Activated CD8-positive, alpha-beta memory T cell treated with anti-CD3 and anti-CD28 coated beads, Interleukin-2, amount 50 U/mL, for 1 hour (primary cell): ENCODE measurements at regions not wholly inside any gene's neighbourhood (a gene's known extent, or its start where the extent isn't known, plus 50 kb on each side); places are given as distances from the start of the nearest gene placed in this dataset.
"Not testable (repeated sequence)": the region's sequence is repeated elsewhere in the genome, so short reads cannot be mapped to it uniquely, and the experiment has no call there.

Experiments
- DNase-seq: peaks from one replicate; pipeline ENCODE4 v3.0.0-alpha.2; 2020; ENCODE audit errors: extremely low read depth

- no peak for DNase-seq
These were observed 239.1 kb downstream of the THBS2 start for GRCh38 chr6:169014211-169015197.

DNA sequence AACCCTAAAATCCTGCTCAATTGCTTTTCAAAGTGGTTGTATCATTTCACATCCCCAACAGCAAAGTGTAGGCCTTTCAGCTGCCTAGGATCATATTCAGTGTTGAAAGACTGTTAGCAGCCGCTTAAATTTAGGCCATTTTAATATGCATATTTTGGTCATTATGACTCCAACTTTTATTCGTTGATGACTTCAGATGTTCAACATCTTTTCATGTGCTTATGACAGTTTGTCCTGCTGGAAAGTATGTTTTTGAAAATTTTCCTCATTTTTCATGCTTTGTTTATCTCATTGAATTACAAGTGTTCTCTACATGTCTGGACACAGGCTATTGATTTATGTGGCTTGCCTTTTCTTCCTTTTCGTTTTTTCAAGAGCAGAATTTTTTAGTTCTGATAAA, 244.0 kb downstream of the THBS2 start:
- DNase-seq, result no peak

GRCh38 chr6:169008641-169009257, 244.9 kb downstream of the THBS2 start:
- no peak for DNase-seq

DNA sequence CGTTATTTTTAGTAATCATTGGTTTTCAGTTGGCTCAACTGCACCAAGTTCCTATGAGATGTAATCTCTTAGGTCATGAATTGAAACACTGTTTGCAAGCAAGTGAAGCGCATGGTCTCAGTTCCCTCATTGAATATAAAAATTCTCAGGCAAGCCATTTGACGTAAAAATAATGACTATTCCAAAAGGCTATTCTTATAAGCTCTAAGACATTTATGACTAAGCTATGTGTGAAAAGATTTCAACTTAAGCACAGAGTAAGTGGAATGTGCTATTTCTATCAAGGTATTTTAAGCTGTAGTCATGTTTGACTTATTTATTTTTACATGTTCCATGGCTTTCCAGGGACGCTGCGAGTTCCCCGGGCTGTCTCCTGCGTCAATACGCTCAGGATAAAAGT, 248.5 kb downstream of the THBS2 start:
- no peak for DNase-seq

DNA sequence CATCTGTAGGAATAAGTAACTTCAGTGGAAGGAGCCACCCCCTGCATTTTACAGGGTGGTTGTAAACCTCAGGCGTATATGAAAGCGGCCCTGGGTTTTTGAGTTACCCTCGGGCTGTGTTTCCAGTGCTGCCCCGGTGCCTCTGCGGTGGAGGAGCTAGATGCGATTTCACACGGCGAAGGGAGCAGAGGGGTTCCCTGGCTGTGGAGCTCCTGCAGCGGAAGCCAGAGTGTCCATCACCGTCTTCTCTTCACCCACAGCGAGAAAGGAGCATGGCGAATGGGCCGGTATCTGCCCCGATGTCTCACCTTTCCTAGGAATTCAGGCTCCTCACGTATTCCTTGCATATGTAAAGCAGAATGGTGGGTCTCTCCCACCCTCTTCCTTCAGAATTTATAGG, 253.6 kb downstream of the THBS2 start:
- no peak for DNase-seq

DNA sequence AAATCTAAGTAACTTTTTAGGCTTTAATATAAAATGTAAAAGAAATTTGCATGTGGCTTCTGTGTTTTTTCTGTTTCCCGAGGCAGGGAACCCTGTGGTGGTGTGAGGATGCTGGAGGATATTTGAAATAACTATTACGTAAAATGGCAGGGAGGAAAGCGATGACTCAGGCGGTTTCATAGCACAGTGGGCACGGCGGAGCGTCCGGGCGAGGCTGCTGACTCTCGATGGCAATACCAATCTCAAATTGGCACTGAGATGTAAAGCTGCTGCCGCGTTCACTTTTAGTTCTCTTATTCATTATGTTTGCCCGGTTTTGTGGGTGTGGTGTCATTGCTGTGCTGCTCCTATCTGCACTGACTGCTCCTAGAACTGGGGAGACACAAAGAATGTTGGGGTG, 254.3 kb downstream of the THBS2 start:
- DNase-seq, result no peak

GRCh38 chr6:168996356-168996625, 257.4 kb downstream of the THBS2 start:
- DNase-seq, result no peak

DNA sequence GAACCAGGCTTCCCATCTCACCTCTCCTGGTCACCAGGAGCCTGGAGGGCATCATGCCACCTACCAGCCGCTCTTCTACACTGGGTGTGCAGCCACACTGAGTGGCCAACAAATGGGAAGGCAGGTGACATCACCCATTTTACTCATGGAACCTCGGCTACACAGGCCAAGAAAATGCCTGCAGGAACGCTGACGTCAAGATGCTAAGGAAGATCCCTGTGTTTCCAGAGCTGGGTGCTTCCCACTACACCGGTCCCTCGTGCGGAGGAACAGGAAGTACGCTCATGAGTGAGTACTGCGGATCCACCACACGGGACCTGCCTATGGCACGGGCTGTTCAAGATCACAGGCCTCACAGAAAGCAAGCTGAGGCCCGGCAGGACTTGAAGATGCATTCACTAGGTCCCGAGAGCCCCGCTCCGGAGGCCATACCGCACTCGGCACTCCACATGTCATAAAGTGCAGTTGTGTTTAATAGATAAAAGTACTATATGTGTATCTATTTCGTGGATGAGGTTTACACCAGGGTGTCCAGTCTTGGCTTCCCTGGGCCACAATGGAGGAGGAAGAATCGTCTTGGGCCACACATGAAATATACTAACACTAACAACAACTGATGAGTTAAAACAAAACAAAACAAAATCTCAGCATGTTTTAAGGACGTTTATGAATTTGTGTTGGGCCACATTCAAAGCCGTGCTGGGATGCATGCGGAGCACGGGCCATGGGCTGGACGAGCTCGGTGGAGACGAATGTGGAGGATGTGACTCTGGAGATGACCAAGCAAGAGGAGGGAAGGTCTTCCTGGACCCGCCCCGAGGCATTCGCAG, 257.9 kb downstream of the THBS2 start:
- no peak for DNase-seq

DNA sequence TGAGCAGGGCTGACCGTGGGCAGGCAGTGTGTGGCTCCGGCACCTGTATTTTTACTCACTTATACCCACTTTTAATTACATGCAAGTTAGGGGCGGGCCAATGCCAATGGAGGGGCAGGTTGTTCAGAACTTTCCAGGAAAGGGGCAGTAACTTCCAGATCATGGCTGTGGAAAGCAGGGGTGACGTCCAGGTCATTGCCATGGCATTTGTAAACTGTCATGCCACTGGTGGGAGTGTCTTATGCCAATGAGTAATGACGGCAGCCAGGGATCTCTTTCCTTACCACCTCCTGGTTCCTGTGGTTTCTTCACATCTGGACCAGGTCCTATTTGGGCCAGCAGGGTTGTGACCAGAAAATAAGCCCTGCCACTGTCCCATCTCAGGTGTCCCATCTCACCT, 258.7 kb downstream of the THBS2 start:
- DNase-seq, result no peak

DNA sequence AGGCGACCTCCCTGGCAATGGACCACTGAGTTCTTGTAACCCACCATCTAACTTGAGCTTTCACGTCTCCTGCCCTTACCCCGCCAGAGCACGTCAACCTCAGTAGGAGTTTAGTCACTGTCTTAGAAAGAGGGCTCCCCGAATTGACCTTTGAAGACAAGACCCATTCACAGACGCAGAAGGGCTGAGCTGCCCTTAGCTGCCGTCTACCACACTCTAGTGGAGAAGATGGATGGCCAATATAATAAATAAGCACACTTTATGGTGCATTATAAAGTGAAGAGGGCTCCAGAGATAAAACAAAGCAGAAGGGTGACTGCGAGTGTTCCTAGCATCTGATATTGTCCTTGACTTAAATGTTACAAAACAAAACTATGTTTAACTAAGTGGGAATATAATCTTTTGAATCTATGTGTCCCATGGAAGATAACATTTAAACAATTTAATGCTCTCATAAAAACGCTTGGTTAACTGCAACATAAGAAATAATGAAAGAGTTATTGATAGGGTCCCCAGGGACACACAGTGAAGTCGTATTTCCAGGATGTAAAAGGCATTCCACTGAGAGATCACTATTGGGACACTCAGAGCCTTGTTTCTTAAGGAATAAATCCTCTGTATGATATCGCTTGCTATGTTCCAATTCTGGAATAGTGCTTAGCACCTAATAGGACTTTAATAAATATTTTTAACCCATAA, 261.1 kb downstream of the THBS2 start:
- no peak for DNase-seq

DNA sequence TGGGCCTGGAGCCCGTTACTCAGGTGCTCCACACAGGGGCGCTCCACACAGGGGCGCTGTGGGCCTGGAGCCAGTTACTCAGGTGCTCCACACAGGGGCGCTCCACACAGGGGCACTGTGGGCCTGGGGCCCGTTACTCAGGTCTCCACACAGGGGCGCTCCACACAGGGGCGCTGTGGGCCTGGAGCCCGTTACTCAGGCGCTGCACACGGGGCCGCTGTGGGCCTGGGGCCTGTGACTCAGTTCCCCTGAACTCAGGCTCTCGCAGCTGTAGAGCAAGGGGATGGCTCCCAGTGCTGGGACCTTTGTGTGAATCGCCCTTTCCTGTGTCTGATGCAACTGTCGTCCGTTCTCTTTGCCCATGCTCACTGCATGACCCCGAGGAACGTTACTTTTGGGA, 262.0 kb downstream of the THBS2 start:
- not testable (repeated sequence) for DNase-seq

DNA sequence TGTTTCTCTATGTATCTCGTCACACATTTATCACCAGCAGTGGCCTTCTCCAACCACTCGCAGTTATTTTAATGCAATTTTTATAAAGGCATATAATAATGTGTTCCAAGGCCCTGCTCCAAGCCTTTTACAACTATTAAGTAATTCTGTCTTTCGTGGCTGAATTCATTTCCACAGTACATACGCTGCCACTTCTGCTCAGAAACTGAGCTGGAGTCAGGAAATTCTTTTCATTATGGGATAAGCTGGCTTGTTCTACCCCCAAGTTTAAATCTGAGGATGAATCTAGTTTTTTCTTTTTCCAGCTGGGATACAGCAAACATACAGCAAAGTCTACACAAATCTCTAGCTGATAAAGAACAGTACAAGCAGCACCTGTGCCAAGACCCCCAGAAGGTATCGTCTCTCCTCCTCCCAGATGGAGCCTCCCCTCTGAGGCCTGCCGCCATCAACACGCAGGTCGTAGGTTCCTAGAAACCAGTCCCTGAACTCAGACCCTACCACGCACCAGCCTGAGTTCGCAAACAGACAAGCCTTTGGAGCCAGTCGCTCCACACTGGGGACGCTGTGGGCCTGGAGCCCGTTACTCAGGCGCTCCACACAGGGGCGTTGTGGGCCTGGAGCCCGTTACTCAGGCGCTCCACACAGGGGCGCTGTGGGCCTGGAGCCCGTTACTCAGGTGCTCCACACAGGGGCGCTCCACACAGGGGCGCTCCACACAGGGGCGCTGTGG, 263.5 kb downstream of the THBS2 start:
- no peak for DNase-seq

- no peak for DNase-seq
These were observed 264.2 kb downstream of the THBS2 start for GRCh38 chr6:168989421-168989820.

GRCh38 chr6:168988801-168989200, 264.8 kb downstream of the THBS2 start:
- DNase-seq, result no peak

GRCh38 chr6:168988280-168988679, 265.4 kb downstream of the THBS2 start:
- no peak for DNase-seq

DNA sequence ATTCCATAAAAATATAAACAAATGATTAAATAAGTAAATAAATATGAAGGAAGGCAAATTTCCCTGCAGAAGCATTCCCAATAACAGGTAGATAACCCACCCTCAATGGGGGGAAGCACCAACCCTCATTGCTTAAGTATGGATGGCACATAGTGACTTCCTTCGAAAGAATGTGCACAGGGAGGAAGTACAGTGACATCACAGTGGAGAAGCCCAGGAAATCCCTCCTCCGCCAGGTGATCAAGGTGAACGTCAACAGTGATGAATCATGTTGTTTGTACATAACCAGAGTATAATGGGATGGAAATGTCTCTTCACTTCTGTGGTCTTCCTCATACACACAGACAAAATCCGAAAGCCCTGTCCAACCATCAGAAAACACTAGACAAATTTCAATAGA, 267.9 kb downstream of the THBS2 start:
- no peak for DNase-seq

GRCh38 chr6:168983925-168984324, 269.7 kb downstream of the THBS2 start:
- DNase-seq, result no peak

DNA sequence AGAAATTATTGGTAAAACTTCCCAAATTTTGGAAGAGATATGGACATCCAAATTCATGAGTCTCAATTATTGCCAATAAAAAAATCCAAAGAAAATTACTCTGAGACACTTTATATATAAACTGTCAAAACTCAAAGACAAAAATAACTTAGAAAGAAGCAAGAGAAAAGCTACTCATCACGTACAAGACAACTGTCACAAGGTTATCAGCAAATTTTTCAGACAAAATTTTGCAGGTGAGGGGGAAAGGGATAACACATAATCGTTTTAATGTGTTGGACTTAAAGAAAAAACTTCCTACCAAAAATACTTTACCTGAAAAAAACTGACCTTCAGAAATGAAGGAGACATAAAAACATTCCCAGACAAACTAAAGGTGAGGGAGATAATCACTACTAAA, 272.5 kb downstream of the THBS2 start:
- DNase-seq, result no peak

- DNase-seq, result no peak
These were observed 274.4 kb downstream of the THBS2 start for GRCh38 chr6:168979254-168979653.

GRCh38 chr6:168972128-168972527, 281.5 kb downstream of the THBS2 start:
- DNase-seq, result no peak

GRCh38 chr6:168971549-168971948, 282.1 kb downstream of the THBS2 start:
- DNase-seq, result no peak
